GM19452 (cell line): ENCODE measurements at regions not wholly inside any gene's neighbourhood (a gene's known extent, or its start where the extent isn't known, plus 50 kb on each side); places are given as distances from the start of the nearest gene placed in this dataset.
"Not testable (repeated sequence)": the region's sequence is repeated elsewhere in the genome, so short reads cannot be mapped to it uniquely, and the experiment has no call there.

Source experiments
- ATAC-seq: cut with Tn5 transposase; IDR thresholded peaks from one replicate; pipeline ENCODE4 v1.9.1; 2021; ENCODE audit not compliant: unreplicated experiment

GRCh38 chr15:79738143-79738542, 158.7 kb downstream of the MTHFS start:
- no peak for ATAC-seq

DNA sequence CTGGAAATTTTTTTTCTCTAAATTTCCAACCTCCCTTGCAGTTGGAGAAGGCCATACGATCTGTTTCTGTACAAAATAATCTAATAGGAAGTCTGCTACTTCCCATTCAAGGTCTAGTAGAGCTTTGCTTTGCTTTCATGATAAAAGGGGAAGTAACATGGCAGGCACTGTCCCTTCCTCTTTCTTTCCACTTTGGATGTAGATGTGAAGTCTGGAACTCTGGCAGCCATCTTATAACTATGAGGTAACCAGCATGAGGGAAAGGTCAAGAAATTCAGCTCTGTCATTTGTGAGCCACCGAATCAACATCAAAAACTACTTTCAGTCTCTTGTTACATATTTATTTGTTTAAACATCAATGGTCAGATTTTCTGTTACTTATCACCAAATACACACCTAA, 156.3 kb downstream of the MTHFS start:
- no peak for ATAC-seq

- no peak for ATAC-seq
Measured at GRCh38 chr15:79743032-79743431, 153.8 kb downstream of the MTHFS start.

DNA sequence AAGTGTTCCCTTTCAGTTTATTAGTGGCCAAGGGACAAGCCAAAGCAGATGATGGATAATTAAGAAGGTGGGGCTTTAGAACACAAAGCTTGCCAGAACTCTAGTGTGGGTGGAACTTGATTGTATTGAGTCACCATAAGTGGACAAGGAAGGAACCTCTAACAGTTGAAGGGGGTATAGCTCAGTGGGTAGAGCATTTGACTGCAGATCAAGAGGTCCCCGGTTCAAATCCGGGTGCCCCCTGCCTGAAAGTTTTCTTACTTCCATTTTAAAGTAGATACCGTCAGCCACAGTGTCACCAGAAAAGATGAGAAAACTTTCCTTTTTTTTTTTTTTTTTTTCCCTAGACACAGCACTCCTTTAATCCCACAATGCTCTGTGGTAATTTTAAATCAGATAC, 152.3 kb downstream of the MTHFS start:
- ATAC-seq = not testable (repeated sequence)

DNA sequence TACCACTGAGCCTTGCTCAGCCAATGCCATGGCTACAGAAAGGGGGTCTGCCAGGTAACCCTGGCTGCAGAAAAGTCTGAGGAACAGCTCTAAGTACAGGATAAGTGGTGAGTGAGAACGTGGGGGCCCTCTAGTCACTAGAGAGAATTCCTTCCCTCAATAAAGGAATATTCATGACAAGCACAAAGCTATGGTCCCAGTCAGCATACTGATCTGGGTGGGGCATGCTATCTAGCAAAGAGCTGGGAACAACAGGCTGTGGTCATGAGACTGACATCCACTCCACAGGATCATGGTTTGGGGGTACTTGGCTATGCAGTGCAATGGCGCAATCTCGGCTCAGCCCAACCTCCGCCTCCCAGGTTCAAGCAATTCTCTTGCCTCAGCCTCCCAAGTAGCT, 140.4 kb downstream of the MTHFS start:
- ATAC-seq = no peak

DNA sequence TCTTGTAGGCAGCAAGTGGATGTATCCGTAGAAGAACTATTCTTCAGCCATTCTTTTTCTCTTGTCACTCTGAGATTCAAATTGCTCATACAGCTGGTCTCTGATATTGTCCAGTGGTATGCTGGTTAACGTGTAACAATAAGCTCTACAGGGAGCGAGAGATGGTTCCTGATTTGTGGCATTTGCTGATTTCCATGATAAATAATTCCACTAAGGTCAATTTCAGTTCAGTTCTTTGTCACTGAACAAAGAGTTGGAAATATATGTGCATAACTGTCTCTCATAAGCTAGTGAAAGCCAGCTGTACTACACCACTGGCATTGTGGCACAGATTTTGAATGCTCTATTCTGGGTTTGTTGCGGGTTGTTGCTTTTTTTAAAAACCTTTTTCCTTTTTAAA, 131.7 kb downstream of the MTHFS start:
- no peak for ATAC-seq

- no peak for ATAC-seq
Measured at GRCh38 chr15:79769069-79769481, 127.7 kb downstream of the MTHFS start.

DNA sequence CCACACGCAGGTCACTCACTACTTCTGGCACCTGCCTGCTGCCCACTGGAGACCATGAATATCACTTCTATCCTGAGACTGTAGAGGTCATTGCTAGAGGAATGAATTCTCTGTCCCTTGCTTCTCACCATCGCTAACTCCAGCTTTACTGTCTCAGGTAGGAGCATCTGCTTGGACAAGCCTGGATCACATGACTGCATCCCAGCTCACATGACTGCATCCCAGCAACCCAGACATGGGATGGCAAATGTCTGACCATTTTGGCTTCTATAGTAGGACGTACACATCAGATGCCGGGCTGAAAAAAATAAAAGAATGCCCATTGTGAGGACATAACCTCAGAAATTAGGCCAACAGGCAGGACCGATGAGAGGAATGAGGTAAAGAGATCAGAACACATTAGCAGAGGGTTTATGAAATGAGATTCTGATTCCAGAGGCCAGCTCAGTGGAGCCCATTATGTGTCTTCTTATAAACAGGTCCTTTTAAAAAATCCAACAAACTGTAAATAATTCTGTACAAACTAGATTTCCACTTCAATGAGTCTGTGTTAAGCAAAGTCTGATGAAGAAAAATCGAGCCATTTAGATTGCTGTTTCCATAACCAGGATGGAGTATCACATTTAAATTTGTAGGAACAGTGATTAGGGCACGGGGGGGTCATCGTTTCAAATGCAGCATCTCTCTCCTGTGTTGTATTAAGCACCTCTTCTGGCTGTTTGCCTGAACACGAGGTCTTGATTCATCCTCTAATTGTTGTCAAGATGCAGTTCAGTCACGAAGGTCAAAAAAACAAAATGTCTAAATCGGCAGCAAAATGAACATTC, 126.7 kb downstream of the MTHFS start:
- ATAC-seq = no peak

DNA sequence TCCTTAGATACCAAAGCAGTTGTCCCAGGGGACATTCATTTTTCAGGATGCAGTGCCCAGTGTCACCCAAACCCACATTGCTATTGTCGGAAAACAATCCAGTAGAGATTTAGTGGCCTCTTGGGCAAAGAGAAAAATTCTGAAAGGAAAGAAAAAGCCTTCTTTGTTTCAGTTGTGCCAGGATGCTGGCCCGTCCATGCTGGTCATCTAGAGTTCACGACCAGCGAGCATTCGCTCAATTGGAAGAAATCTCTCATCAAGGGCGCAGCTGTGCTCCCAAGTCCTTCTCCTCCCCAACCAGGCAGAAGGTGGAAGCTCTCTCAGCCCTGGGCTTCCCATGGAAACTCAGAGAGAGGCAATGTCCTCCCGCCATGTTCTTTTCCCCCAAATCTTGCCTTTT, 123.7 kb downstream of the MTHFS start:
- ATAC-seq = no peak

- ATAC-seq = no peak
Measured at GRCh38 chr15:79775821-79776220, 121.0 kb downstream of the MTHFS start.

DNA sequence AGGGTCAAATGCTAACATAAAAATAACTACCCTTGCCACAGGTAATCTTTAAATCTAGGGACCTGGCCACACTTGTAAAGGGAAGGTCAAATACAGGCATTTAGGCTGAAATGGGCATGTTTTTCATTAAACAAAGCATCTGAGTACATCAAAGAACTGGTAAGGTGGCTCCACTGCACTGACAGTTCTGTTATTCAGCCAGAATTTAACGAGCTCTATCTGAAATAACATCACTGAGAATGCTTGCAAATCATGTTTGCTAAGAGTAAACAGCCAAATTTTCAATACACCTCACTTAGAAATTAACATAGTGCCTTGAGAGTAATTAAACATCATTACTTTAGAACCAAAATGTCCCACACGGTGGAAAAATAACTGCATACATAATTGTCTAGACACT, 118.9 kb downstream of the MTHFS start:
- ATAC-seq = no peak

- no peak for ATAC-seq
Measured at GRCh38 chr15:79778378-79778990, 118.3 kb downstream of the MTHFS start.

- no peak for ATAC-seq
Measured at GRCh38 chr15:79779746-79780145, 117.1 kb downstream of the MTHFS start.

- ATAC-seq = not testable (repeated sequence)
Measured at GRCh38 chr15:79782307-79782706, 114.5 kb downstream of the MTHFS start.
